GM12878 (cell line): ENCODE measurements at regions not wholly inside any gene's neighbourhood (a gene's known extent, or its start where the extent isn't known, plus 50 kb on each side); places are given as distances from the start of the nearest gene placed in this dataset.

Source experiments
- ATAC-seq: fragments of 200-7000 bp; cut with Tn5 transposase; 3 replicates; pipeline ENCODE4 v1.9.1; 2020; ENCODE audit warnings: mild to moderate bottlenecking, moderate library complexity
- BruUV-seq: library from RNA; stranded (reverse); fragments of 400-500 nt; replicated peaks from 2 replicates; lab custom pipeline; 2021; lab: Mats Ljungman, UMichigan
- CTCF ChIA-PET: fragments of 300-600 bp; sonication (Branson Sonifier 250); formaldehyde crosslinking; extraction: SDS; loops from one replicate; lab custom pipeline; 2021; ENCODE audit warnings: inconsistent platforms; lab: Yijun Ruan, JAX
- POLR2A ChIA-PET: fragments of 350-600 bp; formaldehyde crosslinking; extraction: SDS; loops from one replicate; lab custom pipeline; 2021; ENCODE audit warnings: inconsistent platforms; lab: Charles Lee
- RAD21 ChIA-PET: fragments of 300-600 bp; sonication (Branson Sonifier 250); formaldehyde crosslinking; loops from one replicate; lab custom pipeline; 2023; ENCODE audit warnings: antibody characterized with exemption; ENCODE audit not compliant: unreplicated experiment; lab: Charles Lee
- SMC1A ChIA-PET: fragments of 300-600 bp; sonication (Branson Sonifier 250); formaldehyde crosslinking; loops from one replicate; lab custom pipeline; 2023; ENCODE audit not compliant: unreplicated experiment, uncharacterized antibody; lab: Charles Lee
- DNase-seq: peaks from one replicate; pipeline ENCODE4 v3.0.0-alpha.2; 2011; ENCODE audit warnings: low read depth, low spot score
- FAIRE-seq: peaks from 3 replicates; lab custom pipeline; 2011; peaks lifted over from hg19 to GRCh38; lab: Jason Lieb, UNC
- H2AFZ ChIP-seq: 2 replicates; pipeline ENCODE4 v1.6.0; 2011; ENCODE audit warnings: low read depth, low read length, control low read depth; ENCODE audit not compliant: control insufficient read depth
- H3K27ac ChIP-seq: 2 replicates; pipeline ENCODE4 v1.5.1; 2011; ENCODE audit warnings: control low read depth; ENCODE audit not compliant: control insufficient read depth, insufficient read depth
- H3K27me3 ChIP-seq, 2 experiments: replicated peaks in 1 of 2; 2 replicates each; pipeline versions ENCODE4 v1.6.0 to v1.6.1; 2011; ENCODE audit warnings: low read length in 1 of 2; ENCODE audit not compliant: control insufficient read depth in 2 of 2, insufficient read depth in 2 of 2
- H3K36me3 ChIP-seq, 2 experiments: 2 replicates each; pipeline ENCODE4 v1.5.1; 2011; ENCODE audit warnings: low read length in 1 of 2; ENCODE audit not compliant: control insufficient read depth in 2 of 2, insufficient read depth in 2 of 2
- H3K4me1 ChIP-seq: 2 replicates; pipeline ENCODE4 v1.6.1; 2011; ENCODE audit warnings: mild to moderate bottlenecking, low read length, moderate library complexity, mixed read lengths; ENCODE audit not compliant: control insufficient read depth, insufficient read depth
- H3K4me2 ChIP-seq: 2 replicates; pipeline ENCODE4 v1.6.0; 2011; ENCODE audit warnings: control low read depth; ENCODE audit not compliant: control insufficient read depth, insufficient read depth
- H3K4me3 ChIP-seq: fragments of 200-600 bp; sonication (generic); 2 replicates; pipeline ENCODE4 v1.5.1; 2016
- H3K79me2 ChIP-seq: 2 replicates; pipeline ENCODE4 v1.6.0; 2011; ENCODE audit warnings: low read length; ENCODE audit not compliant: control insufficient read depth, insufficient read depth
- H3K9ac ChIP-seq: 2 replicates; pipeline ENCODE4 v1.8.0; 2011; ENCODE audit warnings: low read length, control low read depth, mixed read lengths; ENCODE audit not compliant: control insufficient read depth, insufficient read depth
- H3K9me3 ChIP-seq: replicated peaks from 3 replicates; pipeline ENCODE4 v1.5.1; 2011; ENCODE audit warnings: mild to moderate bottlenecking, low read length; ENCODE audit not compliant: control insufficient read depth, insufficient read depth
- H4K20me1 ChIP-seq: 2 replicates; pipeline ENCODE4 v1.6.0; 2011; ENCODE audit not compliant: control insufficient read depth, insufficient read depth
- CHD4 ChIP-seq: fragments of 200-600 bp; sonication (generic); IDR thresholded peaks from 2 replicates; pipeline ENCODE4 v1.6.1; 2016; ENCODE audit warnings: mild to moderate bottlenecking
- EP300 ChIP-seq, 2 experiments: fragments of 150-350 bp in 1 of 2; IDR thresholded peaks; 2 replicates each; pipeline ENCODE4 v1.6.1; 2011 to 2012; ENCODE audit warnings: low read depth in 2 of 2, low read length in 2 of 2, borderline replicate concordance in 1 of 2, improper control_type of control experiment in 1 of 2, inconsistent platforms in 1 of 2; ENCODE audit not compliant: control insufficient read depth in 1 of 2
- FOXK2 ChIP-seq: fragments of 450-650 bp; IDR thresholded peaks from 2 replicates; pipeline ENCODE4 v1.6.1; 2017; ENCODE audit warnings: mild to moderate bottlenecking, moderate library complexity
- HDGF ChIP-seq: fragments of 450-650 bp; IDR thresholded peaks from 2 replicates; pipeline ENCODE4 v1.6.1; 2016; ENCODE audit warnings: antibody characterized with exemption
- MEF2A ChIP-seq: IDR thresholded peaks from 2 replicates; pipeline ENCODE4 v1.6.1; 2011; ENCODE audit warnings: low read depth, mild to moderate bottlenecking, low read length, moderate library complexity; ENCODE audit not compliant: insufficient read depth
- NR2C2 ChIP-seq: IDR thresholded peaks from 2 replicates; pipeline ENCODE4 v1.6.1; 2011; ENCODE audit warnings: borderline replicate concordance, low read depth; ENCODE audit not compliant: control insufficient read depth, insufficient read length
- PKNOX1 ChIP-seq: fragments of 450-650 bp; IDR thresholded peaks from 2 replicates; pipeline ENCODE4 v1.6.1; 2016; ENCODE audit warnings: mild to moderate bottlenecking
- TAF1 ChIP-seq: IDR thresholded peaks from 2 replicates; pipeline ENCODE4 v1.6.1; 2011; ENCODE audit warnings: mild to moderate bottlenecking, low read depth, low read length, borderline replicate concordance
- ZNF207 ChIP-seq: fragments of 450-650 bp; IDR thresholded peaks from 2 replicates; pipeline ENCODE4 v1.6.1; 2014; ENCODE audit warnings: antibody characterized with exemption, mild to moderate bottlenecking, borderline replicate concordance
- ZNF592 ChIP-seq: fragments of 450-650 bp; IDR thresholded peaks from 2 replicates; pipeline ENCODE4 v1.6.1; 2017; ENCODE audit warnings: mild to moderate bottlenecking, moderate library complexity
- ZNF687 ChIP-seq: fragments of 450-650 bp; IDR thresholded peaks from 2 replicates; pipeline ENCODE4 v1.6.1; 2017; ENCODE audit warnings: mild to moderate bottlenecking, moderate library complexity
- ZZZ3 ChIP-seq: IDR thresholded peaks from 2 replicates; pipeline ENCODE4 v1.6.1; 2011; ENCODE audit warnings: low read depth; ENCODE audit not compliant: control insufficient read depth, insufficient read length
- WGBS: methylation state at CpG from one replicate; pipeline ENCODE4 v1.1.6; 2016; ENCODE audit warnings: low lambda C conversion rate; ENCODE audit not compliant: insufficient replicate concordance, insufficient coverage; ENCODE audit errors: missing lambda C conversion rate; 5-methylcytosine and 5-hydroxymethylcytosine counted together
- in situ Hi-C: fragments of 300-500 bp; cut with MboI; formaldehyde crosslinking; loops from 9 replicates; pipeline ENCODE4 v1.14.3; 2018; ENCODE audit warnings: mixed read lengths
- intact Hi-C: fragments of 100-400 bp; cut with micrococcal nuclease; formaldehyde crosslinking; loops from one replicate; pipeline ENCODE4 v1.14.2; 2022; ENCODE audit not compliant: unreplicated experiment

GRCh38 chr1:11395616-11396015, 83.3 kb upstream of the DISP3 start:
- Histone ChIP-seq H3K79me2 (no peaks in the 10 kb centered on the region), H3K4me3 (no peak overlapping the region), H3K36me3 (no peaks in the 10 kb centered on the region), H3K4me2 (no peak overlapping the region), H3K9me3 (no peaks in the 10 kb centered on the region), H3K27me3 (peaks cover 0 to 5% of the 10 kb centered on the region in 2 experiments; a peak in 2 of 4 replicates), H3K4me1 (no peaks in the 10 kb centered on the region), H3K9ac (no peak overlapping the region), H4K20me1 (no peaks in the 10 kb centered on the region), H3K27ac (no peak overlapping the region), H2AFZ (no peak overlapping the region)
- no peak for TF ChIP-seq FOXK2
- no peak for TF ChIP-seq ZZZ3
- no peak for TF ChIP-seq CHD4
- no peak for TF ChIP-seq HDGF
- no peak for TF ChIP-seq EP300 (IDR thresholded peaks at IDR 0.05; ENCODE audit: borderline replicate concordance in 1 of 2, control insufficient read depth in 1 of 2, low read depth in 2 of 2, low read length in 2 of 2)
- no peak for TF ChIP-seq PKNOX1
- no peak for TF ChIP-seq NR2C2
- TF ChIP-seq TAF1: no peak
- no peak for TF ChIP-seq MEF2A
- TF ChIP-seq ZNF592: no peak
- no peak for TF ChIP-seq ZNF207
- no peak for TF ChIP-seq ZNF687
- ChIA-PET POLR2A (no interaction called here), SMC1A (no interaction called here), CTCF (interaction anchor here (0.7 kb wide), 1 partner anchor 382 kb away, joined by 3 read pairs; no protein-coding TSS in a partner anchor), RAD21 (no interaction called here)
- ATAC-seq (no peak), DNase-seq (no peak), FAIRE-seq (no peak)
- BruUV-seq: no TSS peak
- in situ Hi-C loops: no loop called here
- WGBS: 15% methylated on average over 9 of the region's 9 CpGs
- intact Hi-C loops: no loop called here
